Activated CD4-positive, alpha-beta memory T cell treated with anti-CD3 and anti-CD28 coated beads for 36 hours (primary cell): ENCODE measurements at regions not wholly inside any gene's neighbourhood (a gene's known extent, or its start where the extent isn't known, plus 50 kb on each side); places are given as distances from the start of the nearest gene placed in this dataset.

Experiments used
- CTCF ChIA-PET: fragments of 350-600 bp; sonication (Branson Sonifier 250); formaldehyde crosslinking; loops from one replicate; lab custom pipeline; 2021; ENCODE audit warnings: antibody characterized with exemption, inconsistent platforms; lab: Charles Lee
- POLR2A ChIA-PET: fragments of 350-600 bp; sonication (Branson Sonifier 250); formaldehyde crosslinking; loops from one replicate; lab custom pipeline; 2021; ENCODE audit warnings: antibody characterized with exemption; lab: Charles Lee
- DNase-seq: peaks from one replicate; pipeline ENCODE4 v3.0.0-alpha.2; 2020
- H3K27ac Mint-ChIP-seq: one replicate; pipeline ENCODE4 v1.8.0; 2021; ENCODE audit warnings: mixed read lengths
- H3K27me3 Mint-ChIP-seq: one replicate; pipeline ENCODE4 v1.8.0; 2021; ENCODE audit warnings: mixed read lengths
- H3K36me3 Mint-ChIP-seq: one replicate; pipeline ENCODE4 v1.8.0; 2021; ENCODE audit warnings: mixed read lengths
- H3K4me1 Mint-ChIP-seq: one replicate; pipeline ENCODE4 v1.8.0; 2021; ENCODE audit warnings: low read depth, mixed read lengths
- H3K4me3 Mint-ChIP-seq: one replicate; pipeline ENCODE4 v1.8.0; 2021; ENCODE audit warnings: mild to moderate bottlenecking, mixed read lengths
- H3K9me3 Mint-ChIP-seq: one replicate; pipeline ENCODE4 v1.8.0; 2021; ENCODE audit warnings: mixed read lengths
- intact Hi-C: fragments of 100-400 bp; cut with micrococcal nuclease; formaldehyde crosslinking; loops from one replicate; pipeline ENCODE4 v1.15.1; 2023

- intact Hi-C loops: no loop called here
- H3K4me3 Mint-ChIP-seq: no peak overlapping the region
- CTCF ChIA-PET: no interaction called here
- no peak for DNase-seq
- POLR2A ChIA-PET: no interaction called here
- H3K27me3 Mint-ChIP-seq: no peaks in the 10 kb centered on the region
- no peak overlapping the region for H3K27ac Mint-ChIP-seq
- no peaks in the 10 kb centered on the region for H3K36me3 Mint-ChIP-seq
- H3K9me3 Mint-ChIP-seq: no peaks in the 10 kb centered on the region
- H3K4me1 Mint-ChIP-seq: no peaks in the 10 kb centered on the region
Observed at GRCh38 chr1:99571092-99571734, 74.7 kb upstream of the PALMD start.

GRCh38 chr1:99573431-99574217, 72.3 kb upstream of the PALMD start:
- DNase-seq: no peak
- H3K9me3 Mint-ChIP-seq: no peaks in the 10 kb centered on the region
- no peaks in the 10 kb centered on the region for H3K36me3 Mint-ChIP-seq
- POLR2A ChIA-PET: no interaction called here
- H3K4me1 Mint-ChIP-seq: no peaks in the 10 kb centered on the region
- no peak overlapping the region for H3K27ac Mint-ChIP-seq
- H3K4me3 Mint-ChIP-seq: no peak overlapping the region
- CTCF ChIA-PET: no interaction called here
- no peaks in the 10 kb centered on the region for H3K27me3 Mint-ChIP-seq
- intact Hi-C loops: no loop called here

- intact Hi-C loops: no loop called here
- ChIA-PET POLR2A (no interaction called here), CTCF (no interaction called here)
- H3K4me1 Mint-ChIP-seq: no peaks in the 10 kb centered on the region
- no peak for DNase-seq
- H3K27ac Mint-ChIP-seq: no peak overlapping the region
- no peaks in the 10 kb centered on the region for H3K9me3 Mint-ChIP-seq
- H3K36me3 Mint-ChIP-seq: no peaks in the 10 kb centered on the region
- peaks cover 1% of the 10 kb centered on the region for H3K27me3 Mint-ChIP-seq
- H3K4me3 Mint-ChIP-seq: no peak overlapping the region
Observed at GRCh38 chr1:99577313-99577712, 68.6 kb upstream of the PALMD start.

- H3K27ac Mint-ChIP-seq: no peak overlapping the region
- no peaks in the 10 kb centered on the region for H3K36me3 Mint-ChIP-seq
- H3K27me3 Mint-ChIP-seq: peaks cover 1% of the 10 kb centered on the region
- CTCF ChIA-PET: interaction anchor here (0.8 kb wide), 1 partner anchor 125 kb away, joined by 3 read pairs; no protein-coding TSS in a partner anchor
- H3K4me3 Mint-ChIP-seq: no peak overlapping the region
- no peaks in the 10 kb centered on the region for H3K4me1 Mint-ChIP-seq
- intact Hi-C loops: no loop called here
- POLR2A ChIA-PET: no interaction called here
- H3K9me3 Mint-ChIP-seq: no peaks in the 10 kb centered on the region
- no peak for DNase-seq
Observed at GRCh38 chr1:99579691-99580172, 66.2 kb upstream of the PALMD start.

- no peaks in the 10 kb centered on the region for H3K4me1 Mint-ChIP-seq
- H3K27ac Mint-ChIP-seq: no peak overlapping the region
- H3K27me3 Mint-ChIP-seq: peaks cover 1% of the 10 kb centered on the region
- no peaks in the 10 kb centered on the region for H3K9me3 Mint-ChIP-seq
- H3K36me3 Mint-ChIP-seq: no peaks in the 10 kb centered on the region
- ChIA-PET CTCF (interaction anchor here (0.9 kb wide), 1 partner anchor 20 kb away, joined by 3 read pairs; no protein-coding TSS in a partner anchor), POLR2A (no interaction called here)
- intact Hi-C loops: no loop called here
- DNase-seq: no peak
- no peak overlapping the region for H3K4me3 Mint-ChIP-seq
Observed at GRCh38 chr1:99580451-99580850, 65.5 kb upstream of the PALMD start.

- intact Hi-C loops: no loop called here
- no peak for DNase-seq
- ChIA-PET POLR2A (no interaction called here), CTCF (no interaction called here)
- no peaks in the 10 kb centered on the region for H3K9me3 Mint-ChIP-seq
- H3K36me3 Mint-ChIP-seq: no peaks in the 10 kb centered on the region
- H3K4me1 Mint-ChIP-seq: no peaks in the 10 kb centered on the region
- H3K4me3 Mint-ChIP-seq: no peak overlapping the region
- H3K27me3 Mint-ChIP-seq: peaks cover 2% of the 10 kb centered on the region
- H3K27ac Mint-ChIP-seq: no peak overlapping the region
Observed at GRCh38 chr1:99587008-99587407, 58.9 kb upstream of the PALMD start.

GRCh38 chr1:99589186-99589636, 56.7 kb upstream of the PALMD start:
- POLR2A ChIA-PET: no interaction called here
- CTCF ChIA-PET: no interaction called here
- no peak overlapping the region for H3K4me3 Mint-ChIP-seq
- no peaks in the 10 kb centered on the region for H3K36me3 Mint-ChIP-seq
- intact Hi-C loops: no loop called here
- H3K9me3 Mint-ChIP-seq: no peaks in the 10 kb centered on the region
- peaks cover 2% of the 10 kb centered on the region for H3K27me3 Mint-ChIP-seq
- no peak overlapping the region for H3K27ac Mint-ChIP-seq
- DNase-seq: no peak
- H3K4me1 Mint-ChIP-seq: no peaks in the 10 kb centered on the region

GRCh38 chr1:99590578-99591209, 55.2 kb upstream of the PALMD start:
- Mint-ChIP-seq H3K4me1 (no peaks in the 10 kb centered on the region), H3K4me3 (no peak overlapping the region), H3K27ac (no peak overlapping the region), H3K27me3 (peaks cover 2% of the 10 kb centered on the region), H3K36me3 (no peaks in the 10 kb centered on the region), H3K9me3 (no peaks in the 10 kb centered on the region)
- CTCF ChIA-PET: no interaction called here
- POLR2A ChIA-PET: no interaction called here
- intact Hi-C loops: no loop called here
- DNase-seq: no peak

GRCh38 chr1:99591886-99592285, 54.0 kb upstream of the PALMD start:
- Mint-ChIP-seq H3K27me3 (peaks cover 2% of the 10 kb centered on the region), H3K4me1 (no peaks in the 10 kb centered on the region), H3K27ac (no peak overlapping the region), H3K4me3 (no peak overlapping the region), H3K36me3 (no peaks in the 10 kb centered on the region), H3K9me3 (no peaks in the 10 kb centered on the region)
- CTCF ChIA-PET: no interaction called here
- POLR2A ChIA-PET: no interaction called here
- intact Hi-C loops: no loop called here
- no peak for DNase-seq

- no peak overlapping the region for H3K4me3 Mint-ChIP-seq
- CTCF ChIA-PET: interaction anchor here (1.0 kb wide), 1 partner anchor 92 kb away, joined by 3 read pairs; no protein-coding TSS in a partner anchor
- H3K27me3 Mint-ChIP-seq: peaks cover 2% of the 10 kb centered on the region
- H3K27ac Mint-ChIP-seq: no peak overlapping the region
- no peaks in the 10 kb centered on the region for H3K9me3 Mint-ChIP-seq
- intact Hi-C loops: no loop called here
- no peaks in the 10 kb centered on the region for H3K4me1 Mint-ChIP-seq
- POLR2A ChIA-PET: no interaction called here
- DNase-seq: no peak
- H3K36me3 Mint-ChIP-seq: no peaks in the 10 kb centered on the region
Observed at GRCh38 chr1:99594205-99594604, 51.7 kb upstream of the PALMD start.

- DNase-seq: no peak
- Mint-ChIP-seq H3K27me3 (no peaks in the 10 kb centered on the region), H3K4me1 (no peaks in the 10 kb centered on the region), H3K9me3 (no peaks in the 10 kb centered on the region), H3K4me3 (no peak overlapping the region), H3K27ac (no peak overlapping the region), H3K36me3 (no peaks in the 10 kb centered on the region)
- CTCF ChIA-PET: interaction anchor here (1.0 kb wide), 1 partner anchor 91 kb away, joined by 3 read pairs; no protein-coding TSS in a partner anchor
- intact Hi-C loops: no loop called here
- POLR2A ChIA-PET: no interaction called here
Observed at GRCh38 chr1:99595041-99595440, 50.9 kb upstream of the PALMD start.

GRCh38 chr1:99595441-99595840, 50.5 kb upstream of the PALMD start:
- H3K4me1 Mint-ChIP-seq: no peaks in the 10 kb centered on the region
- ChIA-PET CTCF (no interaction called here), POLR2A (no interaction called here)
- no peaks in the 10 kb centered on the region for H3K27me3 Mint-ChIP-seq
- no peak overlapping the region for H3K4me3 Mint-ChIP-seq
- H3K36me3 Mint-ChIP-seq: no peaks in the 10 kb centered on the region
- H3K27ac Mint-ChIP-seq: no peak overlapping the region
- no peak for DNase-seq
- intact Hi-C loops: no loop called here
- no peaks in the 10 kb centered on the region for H3K9me3 Mint-ChIP-seq
